Neuron (in vitro differentiated cells): ENCODE measurements at regions not wholly inside any gene's neighbourhood (a gene's known extent, or its start where the extent isn't known, plus 50 kb on each side); places are given as distances from the start of the nearest gene placed in this dataset.

ENCODE experiments used
- H2AFZ ChIP-seq: one replicate; pipeline ENCODE4 v1.6.1; 2013; ENCODE audit warnings: low read depth, mild to moderate bottlenecking, inconsistent platforms, low read length, moderate library complexity
- H3K27me3 ChIP-seq: one replicate; pipeline ENCODE4 v1.6.1; 2013; ENCODE audit warnings: low read length; ENCODE audit not compliant: insufficient read depth
- H3K36me3 ChIP-seq: one replicate; pipeline ENCODE4 v1.6.1; 2013; ENCODE audit warnings: low read length; ENCODE audit not compliant: insufficient read depth
- H3K4me1 ChIP-seq: one replicate; pipeline ENCODE4 v1.6.1; 2013; ENCODE audit warnings: low read length; ENCODE audit not compliant: insufficient read depth
- H3K4me3 ChIP-seq: 2 replicates; pipeline ENCODE4 v1.5.1; 2013; ENCODE audit warnings: mild to moderate bottlenecking, low read length, moderate library complexity
- H3K9me3 ChIP-seq: one replicate; pipeline ENCODE4 v1.6.1; 2013; ENCODE audit warnings: low read length

DNA sequence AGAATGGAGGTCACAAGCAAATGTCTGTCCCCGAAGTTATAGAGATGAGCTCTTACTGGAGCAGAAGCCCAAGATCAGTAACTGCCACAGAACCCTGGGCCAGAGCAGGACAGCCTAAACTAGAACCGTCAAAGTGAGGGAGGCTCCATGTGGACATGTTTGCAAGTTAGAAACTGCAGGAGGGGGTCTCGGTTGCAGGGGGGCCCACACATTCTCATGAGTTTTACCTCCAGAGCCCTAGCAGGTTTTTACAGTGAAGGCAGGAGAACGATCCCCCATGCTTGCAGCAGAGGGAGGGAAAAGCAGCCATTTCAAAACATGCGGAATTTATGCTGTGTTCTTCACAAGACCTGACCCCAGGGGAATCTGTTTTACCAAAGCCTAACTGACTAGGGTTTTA, 133.5 kb upstream of the B3GAT1 start:
- H3K36me3 ChIP-seq, result no peaks in the 10 kb centered on the region
- H3K27me3 ChIP-seq, result peaks cover 3% of the 10 kb centered on the region
- no peak overlapping the region for H3K4me3 ChIP-seq
- H2AFZ ChIP-seq, result no peak overlapping the region
- H3K9me3 ChIP-seq, result no peaks in the 10 kb centered on the region
- H3K4me1 ChIP-seq, result no peaks in the 10 kb centered on the region

- H3K27me3 ChIP-seq, result peaks cover 3% of the 10 kb centered on the region
- H3K4me3 ChIP-seq, result no peak overlapping the region
- no peaks in the 10 kb centered on the region for H3K4me1 ChIP-seq
- no peaks in the 10 kb centered on the region for H3K9me3 ChIP-seq
- H3K36me3 ChIP-seq, result no peaks in the 10 kb centered on the region
- H2AFZ ChIP-seq, result no peak overlapping the region
These were observed 132.2 kb upstream of the B3GAT1 start for GRCh38 chr11:134544095-134544815.

- Histone ChIP-seq H3K9me3 (no peaks in the 10 kb centered on the region), H3K4me1 (peaks cover 2% of the 10 kb centered on the region), H3K36me3 (no peaks in the 10 kb centered on the region), H3K27me3 (peaks cover 3% of the 10 kb centered on the region), H3K4me3 (no peak overlapping the region), H2AFZ (no peak overlapping the region)
These were observed 131.6 kb upstream of the B3GAT1 start for GRCh38 chr11:134543645-134544044.

- Histone ChIP-seq H3K4me1 (peaks cover 3% of the 10 kb centered on the region), H3K4me3 (no peak overlapping the region), H3K9me3 (no peaks in the 10 kb centered on the region), H2AFZ (no peak overlapping the region), H3K27me3 (peaks cover 3% of the 10 kb centered on the region), H3K36me3 (no peaks in the 10 kb centered on the region)
These were observed 131.2 kb upstream of the B3GAT1 start for GRCh38 chr11:134543241-134543640.

- Histone ChIP-seq H3K4me1 (peaks cover 3% of the 10 kb centered on the region), H3K4me3 (no peak overlapping the region), H3K27me3 (peaks cover 3% of the 10 kb centered on the region), H3K9me3 (no peaks in the 10 kb centered on the region), H3K36me3 (no peaks in the 10 kb centered on the region), H2AFZ (no peak overlapping the region)
These were observed 130.5 kb upstream of the B3GAT1 start for GRCh38 chr11:134542401-134543165.

DNA sequence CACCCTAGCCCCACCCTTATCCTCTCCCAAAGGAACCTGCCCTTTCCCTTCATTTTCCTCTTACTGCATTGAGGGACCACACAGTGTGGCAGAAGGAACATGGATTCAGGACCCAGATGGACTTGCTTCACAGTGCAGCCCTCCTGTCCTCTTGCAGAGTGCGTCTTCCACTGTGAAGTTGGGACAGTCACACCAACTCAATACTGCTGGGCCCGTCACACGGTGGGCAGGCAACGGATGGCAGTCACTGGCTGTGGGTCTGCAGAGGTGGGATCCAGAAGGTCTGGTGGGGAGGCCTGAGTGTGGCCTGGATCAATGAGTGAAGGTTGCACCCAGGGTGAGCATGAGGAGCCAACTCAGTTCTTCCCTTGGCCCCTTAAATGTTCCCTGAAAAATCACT, 129.9 kb upstream of the B3GAT1 start:
- Histone ChIP-seq H3K4me3 (no peak overlapping the region), H3K4me1 (peaks cover 3% of the 10 kb centered on the region), H3K36me3 (no peaks in the 10 kb centered on the region), H3K9me3 (no peaks in the 10 kb centered on the region), H3K27me3 (peaks cover 6% of the 10 kb centered on the region), H2AFZ (no peak overlapping the region)

DNA sequence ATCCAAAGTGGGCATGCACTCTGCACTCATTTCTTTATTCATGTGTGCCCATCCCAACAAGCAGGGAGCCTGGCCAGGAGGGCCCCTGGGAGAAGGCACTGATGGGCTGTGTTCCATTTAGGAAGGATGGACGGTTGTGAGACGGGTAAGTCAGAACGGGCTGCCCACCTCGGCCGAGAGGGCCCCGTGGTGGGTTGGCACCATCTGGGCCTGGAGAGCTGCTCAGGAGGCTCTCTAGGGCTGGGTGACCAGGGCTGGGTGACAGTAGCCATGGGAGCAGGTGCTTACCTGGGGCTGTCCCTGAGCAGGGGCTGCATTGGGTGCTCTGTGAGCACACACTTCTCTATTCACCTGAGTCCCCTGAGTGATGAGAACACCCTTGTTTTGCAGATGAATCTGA, 129.3 kb upstream of the B3GAT1 start:
- H3K4me1 ChIP-seq, result peaks cover 3% of the 10 kb centered on the region
- H3K36me3 ChIP-seq, result no peaks in the 10 kb centered on the region
- H3K27me3 ChIP-seq, result peaks cover 6% of the 10 kb centered on the region
- no peak overlapping the region for H3K4me3 ChIP-seq
- no peaks in the 10 kb centered on the region for H3K9me3 ChIP-seq
- no peak overlapping the region for H2AFZ ChIP-seq

- no peaks in the 10 kb centered on the region for H3K9me3 ChIP-seq
- H3K4me3 ChIP-seq, result no peak overlapping the region
These were observed 127.2 kb upstream of the B3GAT1 start for GRCh38 chr11:134539285-134539684.

GRCh38 chr11:134538742-134539141, 126.7 kb upstream of the B3GAT1 start:
- Histone ChIP-seq H3K4me3 (no peak overlapping the region), H3K36me3 (no peaks in the 10 kb centered on the region), H3K9me3 (no peaks in the 10 kb centered on the region)

More at GRCh38 chr11:134539285-134539684, 127.2 kb upstream of the B3GAT1 start:
- peaks cover 6% of the 10 kb centered on the region for H3K27me3 ChIP-seq
- H3K36me3 ChIP-seq, result no peaks in the 10 kb centered on the region
- peaks cover 3% of the 10 kb centered on the region for H3K4me1 ChIP-seq
- H2AFZ ChIP-seq, result no peak overlapping the region

DNA sequence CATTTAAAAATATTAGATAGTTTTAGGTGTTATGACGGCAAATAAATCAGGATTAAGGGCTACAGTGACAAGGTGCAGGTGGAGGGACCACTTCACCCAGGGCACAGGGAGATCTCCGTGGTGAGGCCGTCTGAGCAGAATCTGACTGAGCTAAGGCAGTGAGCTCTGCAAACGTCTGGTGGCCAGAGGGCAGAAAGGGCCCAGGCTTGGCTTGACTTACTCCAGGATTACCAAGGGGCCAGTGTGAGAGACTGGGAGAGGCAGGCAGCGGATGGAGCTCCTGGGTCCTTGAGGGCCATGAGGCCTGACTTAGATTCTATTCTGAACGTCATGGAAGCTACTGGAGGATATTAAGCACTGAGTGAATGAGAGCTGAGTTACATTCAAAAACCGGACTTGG, 125.9 kb upstream of the B3GAT1 start:
- H2AFZ ChIP-seq, result no peak overlapping the region
- no peaks in the 10 kb centered on the region for H3K36me3 ChIP-seq
- no peak overlapping the region for H3K4me3 ChIP-seq
- H3K4me1 ChIP-seq, result peaks cover 3% of the 10 kb centered on the region
- peaks cover 6% of the 10 kb centered on the region for H3K27me3 ChIP-seq
- no peaks in the 10 kb centered on the region for H3K9me3 ChIP-seq

More at GRCh38 chr11:134538742-134539141, 126.7 kb upstream of the B3GAT1 start:
- H3K27me3 ChIP-seq, result peaks cover 6% of the 10 kb centered on the region
- peaks cover 3% of the 10 kb centered on the region for H3K4me1 ChIP-seq
- no peak overlapping the region for H2AFZ ChIP-seq

DNA sequence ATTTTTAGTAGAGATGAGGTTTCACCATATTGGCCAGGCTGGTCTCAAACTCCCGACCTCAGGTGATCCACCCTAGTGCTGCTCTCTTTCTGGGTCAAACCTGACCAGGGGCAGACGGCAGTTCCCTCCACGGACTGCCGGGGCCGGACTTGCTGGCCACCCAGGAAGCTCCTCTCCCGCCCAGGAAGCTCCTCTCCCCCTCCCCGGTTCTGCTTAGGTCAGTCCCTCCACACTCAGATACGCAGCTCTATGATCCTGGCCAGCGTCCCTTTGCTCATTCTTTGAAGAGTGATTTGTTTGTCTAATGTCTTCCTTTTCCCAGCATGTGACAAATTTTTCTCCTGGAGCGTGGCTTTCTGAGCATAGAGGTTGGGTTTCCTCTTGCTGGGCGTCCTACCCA, 125.3 kb upstream of the B3GAT1 start:
- Histone ChIP-seq H3K4me1 (peaks cover 6% of the 10 kb centered on the region), H3K27me3 (peaks cover 6% of the 10 kb centered on the region), H3K36me3 (no peaks in the 10 kb centered on the region), H3K4me3 (no peak overlapping the region), H2AFZ (no peak overlapping the region), H3K9me3 (no peaks in the 10 kb centered on the region)

DNA sequence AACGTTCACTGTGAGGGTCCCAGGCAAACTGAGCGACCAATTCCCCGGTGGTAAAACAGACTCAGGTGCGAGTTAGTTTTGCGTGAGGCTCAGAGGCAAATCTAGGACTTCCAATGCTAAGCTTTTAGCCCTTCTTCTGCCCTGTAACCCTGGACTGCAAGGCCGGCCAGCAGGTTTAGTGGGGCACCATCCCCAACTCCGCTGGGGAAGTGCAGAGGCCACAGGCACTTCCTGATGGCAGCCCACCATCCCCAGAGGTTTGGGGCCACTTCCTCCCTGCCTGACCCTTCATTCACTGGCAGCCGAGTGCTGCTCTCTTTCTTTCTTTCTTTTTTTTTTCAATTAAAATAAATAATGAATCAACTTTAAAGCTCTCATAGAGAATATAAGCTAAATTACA, 124.6 kb upstream of the B3GAT1 start:
- no peak overlapping the region for H3K4me3 ChIP-seq
- no peak overlapping the region for H2AFZ ChIP-seq
- H3K27me3 ChIP-seq, result peaks cover 4% of the 10 kb centered on the region

GRCh38 chr11:134536219-134536618, 124.2 kb upstream of the B3GAT1 start:
- Histone ChIP-seq H3K36me3 (no peaks in the 10 kb centered on the region), H3K27me3 (peaks cover 3% of the 10 kb centered on the region), H3K4me1 (peaks cover 17% of the 10 kb centered on the region), H3K9me3 (no peaks in the 10 kb centered on the region), H3K4me3 (no peak overlapping the region), H2AFZ (no peak overlapping the region)

More for the DNA sequence above, 124.6 kb upstream of the B3GAT1 start:
- no peaks in the 10 kb centered on the region for H3K9me3 ChIP-seq
- H3K4me1 ChIP-seq, result peaks cover 12% of the 10 kb centered on the region
- no peaks in the 10 kb centered on the region for H3K36me3 ChIP-seq
